22Rv1 (cell line): ENCODE measurements at regions not wholly inside any gene's neighbourhood (a gene's known extent, or its start where the extent isn't known, plus 50 kb on each side); places are given as distances from the start of the nearest gene placed in this dataset.

Experiments used
- ZFX ChIP-seq: fragments of 450-650 bp; IDR thresholded peaks from 2 replicates; pipeline ENCODE4 v1.6.1; 2017; ENCODE audit warnings: antibody characterized with exemption, borderline replicate concordance
- TF ChIP-seq, protein P1 (sequence below): fragments of 450-650 bp; IDR thresholded peaks from 2 replicates; pipeline ENCODE4 v1.5.1; 2017; ENCODE audit warnings: mild to moderate bottlenecking

DNA sequence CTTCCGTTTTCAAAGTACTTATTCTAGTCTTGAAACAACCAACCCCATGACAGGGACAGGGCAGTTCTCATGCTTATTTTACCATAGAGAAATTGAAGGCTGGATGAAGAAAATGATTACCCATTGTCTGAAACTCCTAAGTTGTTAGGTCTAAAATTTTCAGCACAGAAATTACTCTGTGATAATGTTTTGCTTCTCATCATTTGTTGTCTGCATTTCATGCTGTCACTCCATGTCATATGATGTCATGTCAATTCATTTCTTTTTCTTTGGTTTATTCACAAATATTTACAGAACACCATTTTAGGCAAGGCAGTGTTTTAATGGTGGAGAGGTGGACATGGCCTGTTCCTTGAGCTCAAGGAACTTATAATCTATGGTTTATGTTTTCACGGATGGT is 98.2 kb upstream of the RASGRP1 start:
- no peak for TF ChIP-seq ZFX
- TF ChIP-seq, protein P1, sequence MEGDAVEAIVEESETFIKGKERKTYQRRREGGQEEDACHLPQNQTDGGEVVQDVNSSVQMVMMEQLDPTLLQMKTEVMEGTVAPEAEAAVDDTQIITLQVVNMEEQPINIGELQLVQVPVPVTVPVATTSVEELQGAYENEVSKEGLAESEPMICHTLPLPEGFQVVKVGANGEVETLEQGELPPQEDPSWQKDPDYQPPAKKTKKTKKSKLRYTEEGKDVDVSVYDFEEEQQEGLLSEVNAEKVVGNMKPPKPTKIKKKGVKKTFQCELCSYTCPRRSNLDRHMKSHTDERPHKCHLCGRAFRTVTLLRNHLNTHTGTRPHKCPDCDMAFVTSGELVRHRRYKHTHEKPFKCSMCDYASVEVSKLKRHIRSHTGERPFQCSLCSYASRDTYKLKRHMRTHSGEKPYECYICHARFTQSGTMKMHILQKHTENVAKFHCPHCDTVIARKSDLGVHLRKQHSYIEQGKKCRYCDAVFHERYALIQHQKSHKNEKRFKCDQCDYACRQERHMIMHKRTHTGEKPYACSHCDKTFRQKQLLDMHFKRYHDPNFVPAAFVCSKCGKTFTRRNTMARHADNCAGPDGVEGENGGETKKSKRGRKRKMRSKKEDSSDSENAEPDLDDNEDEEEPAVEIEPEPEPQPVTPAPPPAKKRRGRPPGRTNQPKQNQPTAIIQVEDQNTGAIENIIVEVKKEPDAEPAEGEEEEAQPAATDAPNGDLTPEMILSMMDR = no peak
